MCF 10A (cell line): ENCODE measurements at regions not wholly inside any gene's neighbourhood (a gene's known extent, or its start where the extent isn't known, plus 50 kb on each side); places are given as distances from the start of the nearest gene placed in this dataset.

Source experiments
- BruUV-seq: library from RNA; stranded (reverse); fragments of 400-500 nt; replicated peaks from 2 replicates; lab custom pipeline; 2021; lab: Mats Ljungman, UMichigan
- CTCF ChIA-PET: fragments of 300-600 bp; sonication (Branson Sonifier 250); formaldehyde crosslinking; extraction: SDS; loops from one replicate; lab custom pipeline; 2021; ENCODE audit warnings: antibody characterized with exemption, inconsistent platforms; lab: Yijun Ruan, JAX
- POLR2A ChIA-PET: fragments of 300-600, 350-650 bp; sonication (Branson Sonifier 250); formaldehyde crosslinking; extraction: SDS; loops from one replicate; lab custom pipeline; 2020; ENCODE audit warnings: antibody characterized with exemption, inconsistent platforms; lab: Yijun Ruan, JAX
- DNase-seq: peaks from one replicate; pipeline ENCODE4 v3.0.0-alpha.2; 2018; ENCODE audit not compliant: unreplicated experiment
- H3K27ac Mint-ChIP-seq: one replicate; pipeline ENCODE4 v1.8.0; 2022; ENCODE audit warnings: mild to moderate bottlenecking, low read depth, mixed read lengths; ENCODE audit not compliant: unreplicated experiment
- H3K27me3 Mint-ChIP-seq: one replicate; pipeline ENCODE4 v1.8.0; 2022; ENCODE audit warnings: mixed read lengths; ENCODE audit not compliant: insufficient read depth, unreplicated experiment
- H3K36me3 Mint-ChIP-seq: one replicate; pipeline ENCODE4 v1.8.0; 2022; ENCODE audit warnings: mild to moderate bottlenecking, moderate library complexity, mixed read lengths; ENCODE audit not compliant: insufficient read depth, unreplicated experiment
- H3K4me1 Mint-ChIP-seq: one replicate; pipeline ENCODE4 v1.8.0; 2022; ENCODE audit warnings: mixed read lengths; ENCODE audit not compliant: insufficient read depth, unreplicated experiment
- H3K4me3 Mint-ChIP-seq: one replicate; pipeline ENCODE4 v1.8.0; 2022; ENCODE audit warnings: mild to moderate bottlenecking, moderate library complexity, mixed read lengths; ENCODE audit not compliant: unreplicated experiment
- H3K9me3 Mint-ChIP-seq: one replicate; pipeline ENCODE4 v1.8.0; 2022; ENCODE audit warnings: mixed read lengths; ENCODE audit not compliant: unreplicated experiment
- CTCF ChIP-seq: fragments of 200-600 bp; IDR thresholded peaks from one replicate; pipeline ENCODE4 v1.8.0; 2022; ENCODE audit warnings: antibody characterized with exemption, mild to moderate bottlenecking; ENCODE audit not compliant: unreplicated experiment
- intact Hi-C: fragments of 100-400 bp; cut with micrococcal nuclease; formaldehyde crosslinking; loops from 2 replicates; pipeline ENCODE4 v1.14.1; 2022

GRCh38 chr7:13240349-13240748, 552.9 kb downstream of the ARL4A start:
- no peak for TF ChIP-seq CTCF
- ChIA-PET CTCF (no interaction called here), POLR2A (interaction anchor here (0.6 kb wide), 2 partner anchors 217 to 393 kb away, joined by 3 to 4 read pairs; no protein-coding TSS in a partner anchor)
- H3K9me3 Mint-ChIP-seq, result no peaks in the 10 kb centered on the region
- no peak overlapping the region for H3K4me3 Mint-ChIP-seq
- peaks cover 4% of the 10 kb centered on the region for H3K4me1 Mint-ChIP-seq
- no peaks in the 10 kb centered on the region for H3K27me3 Mint-ChIP-seq
- BruUV-seq, result no TSS peak
- H3K27ac Mint-ChIP-seq, result no peak overlapping the region
- peak; percentile 59 for DNase-seq
- intact Hi-C loops, result no loop called here
- H3K36me3 Mint-ChIP-seq, result no peaks in the 10 kb centered on the region

GRCh38 chr7:13241416-13241815, 554.0 kb downstream of the ARL4A start:
- Mint-ChIP-seq H3K27me3 (no peaks in the 10 kb centered on the region), H3K27ac (no peak overlapping the region), H3K4me1 (peaks cover 4% of the 10 kb centered on the region), H3K9me3 (no peaks in the 10 kb centered on the region), H3K36me3 (no peaks in the 10 kb centered on the region), H3K4me3 (no peak overlapping the region)
- ChIA-PET POLR2A (no interaction called here), CTCF (interaction anchor here (0.6 kb wide), 2 partner anchors 282 to 1441 kb away, joined by 3 read pairs; no protein-coding TSS in a partner anchor)
- no TSS peak for BruUV-seq
- no peak for TF ChIP-seq CTCF
- DNase-seq, result no peak
- intact Hi-C loops, result no loop called here

- Mint-ChIP-seq H3K4me1 (no peaks in the 10 kb centered on the region), H3K4me3 (no peak overlapping the region), H3K27me3 (no peaks in the 10 kb centered on the region), H3K27ac (no peak overlapping the region), H3K36me3 (peaks cover 5% of the 10 kb centered on the region), H3K9me3 (no peaks in the 10 kb centered on the region)
- POLR2A ChIA-PET, result no interaction called here
- BruUV-seq, result no TSS peak
- CTCF ChIA-PET, result interaction anchor here (1.1 to 2.0 kb wide), 2 partner anchors 573 to 733 kb away, joined by 4 to 6 read pairs; no protein-coding TSS in a partner anchor
- DNase-seq, result no peak
- TF ChIP-seq CTCF, result no peak
- intact Hi-C loops, result no loop called here
Measured at GRCh38 chr7:13257661-13258060, 570.2 kb downstream of the ARL4A start.

- Mint-ChIP-seq H3K27me3 (no peaks in the 10 kb centered on the region), H3K9me3 (no peaks in the 10 kb centered on the region), H3K4me1 (no peaks in the 10 kb centered on the region), H3K27ac (no peak overlapping the region), H3K36me3 (peaks cover 5% of the 10 kb centered on the region), H3K4me3 (no peak overlapping the region)
- CTCF ChIA-PET, result interaction anchor here (0.6 to 5.5 kb wide), 4 partner anchors 18 to 734 kb away, joined by 3 to 139 read pairs (median 4); partner anchors contain the start of gene ARL4A
- BruUV-seq, result no TSS peak
- DNase-seq, result no peak
- POLR2A ChIA-PET, result interaction anchor here (0.6 kb wide), 1 partner anchor 512 kb away, joined by 3 read pairs; no protein-coding TSS in a partner anchor
- intact Hi-C loops, result no loop called here
- TF ChIP-seq CTCF, result no peak
Measured at GRCh38 chr7:13258386-13258785, 571.0 kb downstream of the ARL4A start.
